ENCODE measurements at regions not wholly inside any gene's neighbourhood (a gene's known extent, or its start where the extent isn't known, plus 50 kb on each side); places are given as distances from the start of the nearest gene placed in this dataset.
"Not testable (repeated sequence)": the region's sequence is repeated elsewhere in the genome, so short reads cannot be mapped to it uniquely, and the experiment has no call there.

- DNase-seq, result no peak
Observed at GRCh38 chr11:116360221-116360941, 412.4 kb downstream of the BUD13 start.

- no peak for DNase-seq
Observed at GRCh38 chr11:116357784-116358544, 414.8 kb downstream of the BUD13 start.

- no peak for DNase-seq
Observed at GRCh38 chr11:116356451-116356850, 416.3 kb downstream of the BUD13 start.

GRCh38 chr11:116355104-116355503, 417.7 kb downstream of the BUD13 start:
- no peak for DNase-seq

GRCh38 chr11:116353589-116353988, 419.2 kb downstream of the BUD13 start:
- no peak for DNase-seq

- no peak for DNase-seq
Observed at GRCh38 chr11:116352881-116353280, 419.9 kb downstream of the BUD13 start.

- no peak for DNase-seq
Observed at GRCh38 chr11:116348226-116348625, 424.6 kb downstream of the BUD13 start.

- DNase-seq, result no peak
Observed at GRCh38 chr11:116345575-116345974, 427.2 kb downstream of the BUD13 start.

- DNase-seq, result no peak
Observed at GRCh38 chr11:116344601-116345000, 428.2 kb downstream of the BUD13 start.

GRCh38 chr11:116343270-116343669, 429.5 kb downstream of the BUD13 start:
- DNase-seq, result no peak

- DNase-seq, result no peak
Observed at GRCh38 chr11:116342148-116342547, 430.6 kb downstream of the BUD13 start.

GRCh38 chr11:116339306-116340098, 433.3 kb downstream of the BUD13 start:
- DNase-seq, result no peak

- not testable (repeated sequence) for DNase-seq
Observed at GRCh38 chr11:116338500-116338899, 434.3 kb downstream of the BUD13 start.

GRCh38 chr11:116336540-116336939, 436.2 kb downstream of the BUD13 start:
- no peak for DNase-seq

- no peak for DNase-seq
Observed at GRCh38 chr11:116335891-116336290, 436.9 kb downstream of the BUD13 start.

- DNase-seq, result no peak
Observed at GRCh38 chr11:116335078-116335477, 437.7 kb downstream of the BUD13 start.

- no peak for DNase-seq
Observed at GRCh38 chr11:116334596-116334995, 438.2 kb downstream of the BUD13 start.

- DNase-seq, result no peak
Observed at GRCh38 chr11:116333001-116333535, 439.7 kb downstream of the BUD13 start.

GRCh38 chr11:116332391-116332790, 440.4 kb downstream of the BUD13 start:
- DNase-seq, result no peak

GRCh38 chr11:116331381-116331780, 441.4 kb downstream of the BUD13 start:
- DNase-seq, result no peak

- DNase-seq, result no peak
Observed at GRCh38 chr11:116330439-116331185, 442.2 kb downstream of the BUD13 start.

GRCh38 chr11:116329354-116330090, 443.3 kb downstream of the BUD13 start:
- no peak for DNase-seq
